ENCODE measurements at regions not wholly inside any gene's neighbourhood (a gene's known extent, or its start where the extent isn't known, plus 50 kb on each side); places are given as distances from the start of the nearest gene placed in this dataset.

GRCh38 chr18:30450927-30451326 is 591.6 kb downstream of the DSC3 start:
- H3K9me3 ChIP-seq (ENCODE audit: insufficient read depth, low read length, severe bottlenecking): no peaks in the 10 kb centered on the region
- no peak for TF ChIP-seq EZH2 (IDR thresholded peaks at IDR 0.05; ENCODE audit: borderline replicate concordance, low read depth, low read length, severe bottlenecking)
- TF ChIP-seq, protein P1, sequence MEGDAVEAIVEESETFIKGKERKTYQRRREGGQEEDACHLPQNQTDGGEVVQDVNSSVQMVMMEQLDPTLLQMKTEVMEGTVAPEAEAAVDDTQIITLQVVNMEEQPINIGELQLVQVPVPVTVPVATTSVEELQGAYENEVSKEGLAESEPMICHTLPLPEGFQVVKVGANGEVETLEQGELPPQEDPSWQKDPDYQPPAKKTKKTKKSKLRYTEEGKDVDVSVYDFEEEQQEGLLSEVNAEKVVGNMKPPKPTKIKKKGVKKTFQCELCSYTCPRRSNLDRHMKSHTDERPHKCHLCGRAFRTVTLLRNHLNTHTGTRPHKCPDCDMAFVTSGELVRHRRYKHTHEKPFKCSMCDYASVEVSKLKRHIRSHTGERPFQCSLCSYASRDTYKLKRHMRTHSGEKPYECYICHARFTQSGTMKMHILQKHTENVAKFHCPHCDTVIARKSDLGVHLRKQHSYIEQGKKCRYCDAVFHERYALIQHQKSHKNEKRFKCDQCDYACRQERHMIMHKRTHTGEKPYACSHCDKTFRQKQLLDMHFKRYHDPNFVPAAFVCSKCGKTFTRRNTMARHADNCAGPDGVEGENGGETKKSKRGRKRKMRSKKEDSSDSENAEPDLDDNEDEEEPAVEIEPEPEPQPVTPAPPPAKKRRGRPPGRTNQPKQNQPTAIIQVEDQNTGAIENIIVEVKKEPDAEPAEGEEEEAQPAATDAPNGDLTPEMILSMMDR (IDR thresholded peaks at IDR 0.05; ENCODE audit: borderline replicate concordance, extremely low read depth, low read length, poor library complexity, severe bottlenecking): no peak
- ATAC-seq (ENCODE audit: insufficient read depth, low read depth) (no peak), DNase-seq (no peak)
- H3K79me2 ChIP-seq (ENCODE audit: insufficient read depth, low read length): no peaks in the 10 kb centered on the region
- H3K9ac ChIP-seq (ENCODE audit: low read depth, low read length): no peak overlapping the region
- no peak overlapping the region for H3K4me3 ChIP-seq (ENCODE audit: low read depth in 1 of 2, low read length in 2 of 2)
- no peaks in the 10 kb centered on the region for H4K20me1 ChIP-seq (ENCODE audit: insufficient read depth, low read length)
- no peak overlapping the region for H3K27ac ChIP-seq (ENCODE audit: low read length)
- H3K4me2 ChIP-seq (ENCODE audit: insufficient read depth, low read length): no peak overlapping the region
- H3K4me1 ChIP-seq (ENCODE audit: insufficient read depth, low read length): no peaks in the 10 kb centered on the region
- no peaks in the 10 kb centered on the region for H3K36me3 ChIP-seq (ENCODE audit: insufficient read depth, low read length)
- H2AFZ ChIP-seq (ENCODE audit: low read depth, low read length): no peak overlapping the region
- H3K27me3 ChIP-seq (ENCODE audit: insufficient read depth, low read length, poor library complexity): no peaks in the 10 kb centered on the region

DNA sequence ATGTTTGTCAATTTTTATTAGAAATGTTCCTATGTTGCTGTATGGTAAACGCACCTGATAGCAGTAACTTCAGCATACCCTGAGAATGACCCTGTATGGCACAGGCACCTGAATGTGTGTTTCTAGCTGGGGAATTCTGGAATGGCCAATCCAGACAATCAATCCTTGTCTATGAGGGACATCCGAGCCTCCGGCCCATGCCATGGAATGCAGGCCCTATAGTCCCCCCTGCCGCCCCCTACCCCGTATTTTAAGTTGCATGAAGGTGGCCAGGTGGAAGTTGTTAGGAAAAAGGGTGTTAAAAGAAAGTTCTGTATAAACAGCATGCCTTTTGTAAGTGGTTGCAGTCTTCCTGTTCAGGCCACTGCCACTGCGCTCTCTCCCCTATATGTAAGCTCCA is 595.9 kb downstream of the DSC3 start:
- H2AFZ ChIP-seq (ENCODE audit: low read depth, low read length): no peak overlapping the region
- no peak for TF ChIP-seq EZH2 (IDR thresholded peaks at IDR 0.05; ENCODE audit: borderline replicate concordance, low read depth, low read length, severe bottlenecking)
- TF ChIP-seq, protein P1 (IDR thresholded peaks at IDR 0.05; ENCODE audit: borderline replicate concordance, extremely low read depth, low read length, poor library complexity, severe bottlenecking): no peak
- H3K4me1 ChIP-seq (ENCODE audit: insufficient read depth, low read length): no peaks in the 10 kb centered on the region
- no peaks in the 10 kb centered on the region for H3K27me3 ChIP-seq (ENCODE audit: insufficient read depth, low read length, poor library complexity)
- H3K4me2 ChIP-seq (ENCODE audit: insufficient read depth, low read length): no peak overlapping the region
- no peak for ATAC-seq (ENCODE audit: insufficient read depth, low read depth)
- no peaks in the 10 kb centered on the region for H4K20me1 ChIP-seq (ENCODE audit: insufficient read depth, low read length)
- H3K9ac ChIP-seq (ENCODE audit: low read depth, low read length): no peak overlapping the region
- DNase-seq: no peak
- H3K79me2 ChIP-seq (ENCODE audit: insufficient read depth, low read length): no peaks in the 10 kb centered on the region
- H3K9me3 ChIP-seq (ENCODE audit: insufficient read depth, low read length, severe bottlenecking): no peaks in the 10 kb centered on the region
- H3K36me3 ChIP-seq (ENCODE audit: insufficient read depth, low read length): no peaks in the 10 kb centered on the region
- no peak overlapping the region for H3K27ac ChIP-seq (ENCODE audit: low read length)
- H3K4me3 ChIP-seq (ENCODE audit: low read depth in 1 of 2, low read length in 2 of 2): no peak overlapping the region

DNA sequence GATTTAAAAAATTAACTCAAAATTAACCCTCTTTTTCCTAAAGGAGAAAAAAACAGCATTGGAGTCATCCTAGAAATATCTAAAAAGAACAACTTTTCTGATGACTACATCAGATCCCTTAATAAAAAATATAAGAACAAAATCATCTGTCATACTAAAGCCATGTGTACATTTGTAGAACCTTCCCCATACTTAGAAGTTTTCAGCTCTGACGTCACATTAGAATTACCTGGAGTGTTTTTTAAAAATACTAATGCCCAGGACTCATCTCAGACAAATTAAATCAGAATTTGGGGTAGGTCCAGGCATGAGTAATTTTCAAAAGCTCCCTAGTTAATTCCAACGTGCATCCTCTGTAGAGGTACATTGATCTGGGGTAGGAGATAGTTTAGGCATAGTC is 598.0 kb downstream of the DSC3 start:
- no peak overlapping the region for H3K4me2 ChIP-seq (ENCODE audit: insufficient read depth, low read length)
- no peaks in the 10 kb centered on the region for H3K27me3 ChIP-seq (ENCODE audit: insufficient read depth, low read length, poor library complexity)
- no peak for ATAC-seq (ENCODE audit: insufficient read depth, low read depth)
- H3K36me3 ChIP-seq (ENCODE audit: insufficient read depth, low read length): no peaks in the 10 kb centered on the region
- H3K9me3 ChIP-seq (ENCODE audit: insufficient read depth, low read length, severe bottlenecking): no peaks in the 10 kb centered on the region
- TF ChIP-seq, protein P1 (IDR thresholded peaks at IDR 0.05; ENCODE audit: borderline replicate concordance, extremely low read depth, low read length, poor library complexity, severe bottlenecking): no peak
- no peak for TF ChIP-seq EZH2 (IDR thresholded peaks at IDR 0.05; ENCODE audit: borderline replicate concordance, low read depth, low read length, severe bottlenecking)
- no peak overlapping the region for H3K4me3 ChIP-seq (ENCODE audit: low read depth in 1 of 2, low read length in 2 of 2)
- no peaks in the 10 kb centered on the region for H3K79me2 ChIP-seq (ENCODE audit: insufficient read depth, low read length)
- no peak overlapping the region for H2AFZ ChIP-seq (ENCODE audit: low read depth, low read length)
- no peak overlapping the region for H3K9ac ChIP-seq (ENCODE audit: low read depth, low read length)
- H3K27ac ChIP-seq (ENCODE audit: low read length): no peak overlapping the region
- DNase-seq: no peak
- no peaks in the 10 kb centered on the region for H3K4me1 ChIP-seq (ENCODE audit: insufficient read depth, low read length)
- H4K20me1 ChIP-seq (ENCODE audit: insufficient read depth, low read length): no peaks in the 10 kb centered on the region

DNA sequence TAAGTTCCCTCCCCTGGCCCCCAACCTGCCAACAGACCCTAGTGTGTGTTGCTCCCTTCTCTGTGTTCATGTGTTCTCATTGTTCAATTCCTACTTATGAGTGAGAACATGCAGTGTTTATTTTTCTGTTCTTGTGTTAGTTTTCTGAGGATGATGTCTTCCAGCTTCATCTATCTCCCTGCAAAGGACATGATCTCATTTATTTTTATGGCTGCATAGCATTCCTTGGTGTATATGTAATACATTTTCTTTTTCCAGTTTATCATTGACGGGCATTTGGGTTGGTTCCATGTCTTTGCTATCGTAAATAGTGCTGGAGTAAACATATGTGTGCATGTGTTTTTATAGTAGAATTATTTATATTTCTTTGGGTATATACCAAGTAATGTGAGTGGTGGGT is 602.2 kb downstream of the DSC3 start:
- Histone ChIP-seq H4K20me1 (ENCODE audit: insufficient read depth, low read length) (no peaks in the 10 kb centered on the region), H3K79me2 (ENCODE audit: insufficient read depth, low read length) (no peaks in the 10 kb centered on the region), H3K4me3 (ENCODE audit: low read depth in 1 of 2, low read length in 2 of 2) (no peak overlapping the region), H3K9ac (ENCODE audit: low read depth, low read length) (no peak overlapping the region), H3K27me3 (ENCODE audit: insufficient read depth, low read length, poor library complexity) (no peaks in the 10 kb centered on the region), H2AFZ (ENCODE audit: low read depth, low read length) (no peak overlapping the region), H3K36me3 (ENCODE audit: insufficient read depth, low read length) (no peaks in the 10 kb centered on the region), H3K4me1 (ENCODE audit: insufficient read depth, low read length) (no peaks in the 10 kb centered on the region), H3K9me3 (ENCODE audit: insufficient read depth, low read length, severe bottlenecking) (no peaks in the 10 kb centered on the region), H3K4me2 (ENCODE audit: insufficient read depth, low read length) (no peak overlapping the region), H3K27ac (ENCODE audit: low read length) (no peak overlapping the region)
- DNase-seq (no peak), ATAC-seq (ENCODE audit: insufficient read depth, low read depth) (no peak)
- TF ChIP-seq, protein P1 (IDR thresholded peaks at IDR 0.05; ENCODE audit: borderline replicate concordance, extremely low read depth, low read length, poor library complexity, severe bottlenecking): no peak
- TF ChIP-seq EZH2 (IDR thresholded peaks at IDR 0.05; ENCODE audit: borderline replicate concordance, low read depth, low read length, severe bottlenecking): no peak
